NCI-H82 (cell line): ENCODE measurements at regions not wholly inside any gene's neighbourhood (a gene's known extent, or its start where the extent isn't known, plus 50 kb on each side); places are given as distances from the start of the nearest gene placed in this dataset.

ENCODE experiments used
- DNase-seq: peaks from one replicate; lab custom pipeline; 2025; lab: John Stamatoyannopoulos, UW

- no peak for DNase-seq
These were observed 59.5 kb upstream of the DYRK2 start for GRCh38 chr12:67589078-67589477.

GRCh38 chr12:67590149-67590790 lies 58.3 kb upstream of the DYRK2 start:
- DNase-seq, result no peak

GRCh38 chr12:67592228-67593011 lies 56.1 kb upstream of the DYRK2 start:
- DNase-seq, result no peak

- DNase-seq, result no peak
These were observed 55.5 kb upstream of the DYRK2 start for GRCh38 chr12:67593041-67593440.

- no peak for DNase-seq
These were observed 54.8 kb upstream of the DYRK2 start for GRCh38 chr12:67593461-67594330.

GRCh38 chr12:67594888-67595287 lies 53.7 kb upstream of the DYRK2 start:
- DNase-seq, result no peak

GRCh38 chr12:67595365-67595764 lies 53.2 kb upstream of the DYRK2 start:
- DNase-seq, result no peak

GRCh38 chr12:67598598-67598997 lies 49.9 kb upstream of the DYRK2 start:
- DNase-seq, result no peak
